ENCODE measurements at regions not wholly inside any gene's neighbourhood (a gene's known extent, or its start where the extent isn't known, plus 50 kb on each side); places are given as distances from the start of the nearest gene placed in this dataset.

- TF ChIP-seq POLR2A (IDR thresholded peaks at IDR 0.05; ENCODE audit: low read length), result no peak
- no peak for TF ChIP-seq GATA1 (IDR thresholded peaks at IDR 0.05; ENCODE audit: low read depth, low read length)
Measured at GRCh38 chr4:159981469-159981856, 878.6 kb downstream of the RAPGEF2 start.

Data from erythroblast (primary cell).